ENCODE measurements at regions not wholly inside any gene's neighbourhood (a gene's known extent, or its start where the extent isn't known, plus 50 kb on each side); places are given as distances from the start of the nearest gene placed in this dataset.
"Not testable (repeated sequence)": the region's sequence is repeated elsewhere in the genome, so short reads cannot be mapped to it uniquely, and the experiment has no call there.

DNA sequence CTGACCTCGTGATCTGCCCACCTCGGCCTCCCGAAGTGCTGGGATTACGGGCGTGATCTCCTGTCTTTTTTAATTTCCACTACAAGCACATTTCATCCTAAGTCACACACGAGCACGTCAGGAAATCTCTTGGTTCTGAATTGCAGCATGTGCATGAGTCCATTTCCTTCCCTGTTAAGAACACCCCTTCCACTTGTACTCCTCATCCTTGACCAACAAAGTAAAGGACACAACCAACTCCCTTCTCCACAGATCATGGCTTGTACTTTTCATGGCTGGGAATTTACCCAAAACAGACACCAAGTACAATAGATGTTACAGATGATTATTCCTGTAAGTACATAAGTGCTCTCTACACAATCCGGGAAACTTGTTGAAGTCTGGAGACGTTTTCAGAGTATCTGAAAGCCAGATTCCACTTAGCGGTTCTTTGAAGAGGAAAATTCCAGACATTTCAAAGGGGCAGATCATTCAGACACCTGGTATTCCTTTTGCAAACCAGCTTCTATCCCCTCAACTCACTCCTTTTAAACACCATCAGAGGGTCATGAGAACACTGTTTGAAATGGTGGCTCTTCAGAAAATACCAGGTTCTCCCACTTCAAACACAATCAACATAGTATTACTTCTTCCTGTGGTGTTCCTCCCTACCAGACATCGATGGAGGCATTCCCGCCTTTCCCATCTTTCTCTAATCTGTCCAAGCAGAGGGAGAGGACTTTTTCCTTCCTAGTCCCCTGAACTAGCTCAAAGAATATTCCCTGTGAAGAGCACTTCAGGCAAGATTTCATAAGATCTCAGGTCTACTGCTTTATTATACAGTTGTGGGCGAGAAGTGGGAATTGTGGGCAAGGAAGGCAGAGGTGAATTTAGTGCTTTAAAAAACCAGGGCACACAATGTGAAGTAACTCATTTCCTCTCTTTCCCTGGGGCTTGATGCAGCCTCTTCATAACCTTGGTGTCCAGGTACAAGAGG is 80.1 kb upstream of the TSC22D2 start:
- DNase-seq = no peak

DNA sequence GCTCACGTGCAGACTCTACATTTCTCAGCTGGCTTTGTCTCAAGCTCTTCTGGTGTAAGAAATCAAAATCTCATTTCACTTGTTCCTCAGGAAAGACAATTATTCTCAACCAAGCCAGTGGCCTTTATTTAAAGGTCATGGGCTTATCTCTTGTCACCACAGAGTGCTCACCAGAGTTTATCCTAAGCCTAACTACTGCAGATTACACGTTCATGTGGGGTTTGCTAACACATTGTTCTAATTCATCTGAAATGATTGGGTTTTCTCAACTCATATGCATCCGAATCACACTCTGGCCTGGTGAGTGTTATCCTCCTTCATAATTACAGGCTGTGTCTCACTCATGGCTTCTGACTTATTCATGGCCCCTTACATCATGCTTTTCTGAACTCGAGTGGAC is 83.3 kb upstream of the TSC22D2 start:
- DNase-seq = no peak

DNA sequence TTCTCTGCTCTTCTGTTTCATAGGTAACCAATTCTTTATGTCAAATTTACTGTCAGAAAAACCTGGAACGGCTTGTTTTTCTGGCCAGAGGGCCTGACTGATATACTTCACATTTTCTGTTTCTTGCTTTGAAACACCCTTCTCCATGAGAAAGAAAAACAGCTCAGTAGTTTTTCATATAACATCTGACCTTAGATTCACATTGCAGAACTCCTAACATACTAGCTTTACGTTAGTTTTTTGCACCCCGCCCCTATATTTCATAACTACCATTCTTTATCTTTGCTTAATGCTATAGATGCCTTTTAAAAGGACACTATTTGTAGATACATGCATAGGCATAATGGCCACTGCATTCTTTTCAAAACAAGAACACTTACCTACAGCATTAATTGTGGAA is 83.9 kb upstream of the TSC22D2 start:
- DNase-seq = no peak

DNA sequence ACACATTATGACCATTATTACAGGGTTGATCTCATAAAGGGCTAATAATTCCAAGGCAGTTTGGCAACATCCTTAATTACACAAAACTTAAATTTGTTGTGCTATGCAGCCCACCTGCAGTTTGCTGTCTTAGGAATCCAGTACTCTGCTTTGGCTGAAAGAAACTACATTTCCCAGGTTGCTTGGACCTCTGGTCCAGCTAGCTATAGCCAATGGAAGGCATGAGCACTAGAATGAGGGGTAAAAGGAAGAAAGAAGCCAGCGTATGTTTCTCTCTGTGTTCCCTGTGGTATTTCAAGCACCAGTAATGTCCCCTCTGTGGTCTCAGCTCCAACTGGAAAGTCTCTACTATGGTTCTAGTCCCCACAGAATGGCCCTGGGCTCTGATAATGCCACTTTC is 84.3 kb upstream of the TSC22D2 start:
- DNase-seq = no peak

- DNase-seq = not testable (repeated sequence)
Observed at GRCh38 chr3:150323091-150323490, 85.0 kb upstream of the TSC22D2 start.

- not testable (repeated sequence) for DNase-seq
Observed at GRCh38 chr3:150320971-150321370, 87.1 kb upstream of the TSC22D2 start.

DNA sequence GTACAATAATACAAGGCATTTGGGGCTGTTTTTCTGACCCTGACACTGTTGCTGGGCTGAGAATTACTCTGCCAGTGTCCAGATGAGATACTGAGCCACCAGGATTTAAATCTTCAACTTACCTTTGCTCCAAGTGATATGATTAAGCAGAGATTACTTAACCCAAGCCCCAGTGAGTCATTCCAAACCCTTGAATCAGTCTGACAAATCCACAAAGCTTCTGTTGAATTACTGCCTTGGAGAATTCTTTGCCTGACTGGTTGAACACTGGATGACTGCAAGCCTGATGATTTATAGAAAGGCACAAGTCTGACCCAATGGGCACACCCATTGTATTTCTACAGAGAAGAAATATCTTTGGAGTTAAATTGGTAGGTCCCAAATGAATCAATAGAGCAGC is 88.2 kb upstream of the TSC22D2 start:
- no peak for DNase-seq

- DNase-seq = peak in 1 of 2 experiments; percentile 12
Observed at GRCh38 chr3:150317469-150317868, 90.6 kb upstream of the TSC22D2 start.

GRCh38 chr3:150315721-150316120 is 92.4 kb upstream of the TSC22D2 start:
- DNase-seq = no peak

DNA sequence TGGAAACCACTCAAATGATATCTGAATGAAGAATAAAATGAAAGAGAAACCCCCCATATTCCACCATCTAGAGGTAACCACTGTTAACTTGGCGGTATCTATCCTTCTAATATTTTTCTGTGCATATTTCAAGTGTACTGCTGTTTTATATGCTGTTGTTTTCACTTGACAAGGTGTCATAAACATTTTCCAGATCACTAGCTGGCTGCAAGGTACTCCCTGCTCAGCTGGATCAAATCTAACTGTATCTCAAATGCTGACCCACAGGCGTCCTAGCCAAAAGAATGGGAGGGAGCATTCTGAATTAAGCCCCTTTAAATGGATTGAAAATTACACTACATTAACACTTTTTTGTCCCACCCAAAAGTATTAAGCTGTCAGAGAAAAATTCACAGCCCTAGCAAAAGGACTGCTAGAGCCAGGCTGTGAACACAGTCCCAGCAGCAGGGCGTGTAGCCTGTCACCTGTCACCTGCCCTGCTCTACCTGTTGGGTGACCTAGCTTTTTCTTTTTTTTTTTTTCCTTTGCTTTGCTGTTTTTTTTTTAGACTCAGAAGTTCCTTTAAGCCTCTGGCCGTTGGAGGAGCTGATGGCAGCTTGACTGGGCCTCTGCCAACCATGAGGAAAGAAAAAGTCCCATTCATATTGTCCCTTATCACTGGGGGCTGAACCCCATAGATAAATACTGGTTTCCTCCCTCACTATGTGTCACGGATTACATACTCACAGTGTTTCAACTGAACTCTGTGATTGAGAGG is 93.7 kb upstream of the TSC22D2 start:
- DNase-seq = no peak

GRCh38 chr3:150312018-150312657 is 96.0 kb upstream of the TSC22D2 start:
- DNase-seq = peak in 1 of 2 experiments; percentile 9

- DNase-seq = no peak
Observed at GRCh38 chr3:150311156-150311555, 96.9 kb upstream of the TSC22D2 start.

GRCh38 chr3:150309557-150309956 is 98.5 kb upstream of the TSC22D2 start:
- DNase-seq = no peak

DNA sequence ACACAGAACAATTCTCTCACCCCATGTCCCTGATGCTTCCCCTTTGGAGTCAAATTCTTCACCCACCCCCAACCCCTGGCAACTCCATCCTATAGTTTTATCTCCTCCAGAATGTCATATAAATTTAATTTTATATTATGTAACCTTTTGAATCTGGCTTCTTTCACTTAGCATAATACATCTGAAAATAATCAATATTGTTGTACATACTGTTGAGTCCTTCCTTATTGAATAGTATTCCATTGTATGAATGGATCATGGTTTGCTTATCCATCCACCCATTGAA is 98.9 kb upstream of the TSC22D2 start:
- DNase-seq = no peak

- DNase-seq = no peak
Observed at GRCh38 chr3:150308481-150309256, 99.4 kb upstream of the TSC22D2 start.

DNA sequence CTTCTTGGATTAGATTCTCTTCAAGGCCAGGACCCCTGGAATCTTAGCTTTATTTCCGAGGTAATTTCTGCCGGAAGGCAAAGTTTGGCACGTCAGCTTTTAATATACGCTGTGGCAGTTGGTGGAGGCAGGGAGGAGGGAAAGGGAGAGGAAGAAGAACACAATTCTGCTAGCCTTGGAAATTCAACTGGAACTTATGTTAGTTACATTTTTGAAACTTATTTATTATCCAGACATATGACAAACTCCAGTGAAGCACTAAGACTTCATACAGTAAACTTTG is 100.1 kb upstream of the TSC22D2 start:
- no peak for DNase-seq

DNA sequence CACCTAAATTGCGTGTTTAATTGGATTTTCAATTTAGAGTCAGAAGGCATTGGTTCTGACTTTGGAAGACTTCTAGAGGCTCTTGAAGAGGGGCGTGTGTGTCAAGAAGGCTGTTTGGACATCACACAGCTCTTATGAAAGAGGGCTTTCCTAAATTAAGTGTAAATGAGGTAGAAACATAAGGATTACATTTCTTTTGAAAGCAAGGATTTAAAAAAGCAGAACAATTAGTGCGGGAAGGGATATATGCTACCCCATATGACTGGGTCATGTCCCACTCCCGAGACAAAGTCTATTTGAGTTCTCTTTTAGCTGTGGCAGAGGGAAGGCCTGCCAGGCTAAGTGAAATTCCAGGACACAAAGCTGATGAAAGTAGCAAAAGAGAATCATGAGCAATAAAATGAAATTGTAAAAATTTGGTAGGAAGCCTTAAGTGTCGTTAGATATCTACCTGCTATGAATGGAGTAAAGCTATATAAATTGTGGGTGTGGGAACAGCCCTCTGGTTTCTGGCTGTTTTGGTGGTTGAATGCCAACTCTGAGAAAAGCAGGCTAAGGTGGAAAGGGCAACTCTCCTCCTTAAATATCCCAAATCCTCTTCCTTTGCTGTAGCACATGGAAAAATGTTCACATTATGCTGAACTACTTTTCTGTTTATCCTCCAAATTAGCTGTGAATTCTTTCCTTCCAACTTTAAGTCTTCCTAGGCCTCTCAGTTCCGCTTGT is 100.6 kb upstream of the TSC22D2 start:
- DNase-seq = no peak

DNA sequence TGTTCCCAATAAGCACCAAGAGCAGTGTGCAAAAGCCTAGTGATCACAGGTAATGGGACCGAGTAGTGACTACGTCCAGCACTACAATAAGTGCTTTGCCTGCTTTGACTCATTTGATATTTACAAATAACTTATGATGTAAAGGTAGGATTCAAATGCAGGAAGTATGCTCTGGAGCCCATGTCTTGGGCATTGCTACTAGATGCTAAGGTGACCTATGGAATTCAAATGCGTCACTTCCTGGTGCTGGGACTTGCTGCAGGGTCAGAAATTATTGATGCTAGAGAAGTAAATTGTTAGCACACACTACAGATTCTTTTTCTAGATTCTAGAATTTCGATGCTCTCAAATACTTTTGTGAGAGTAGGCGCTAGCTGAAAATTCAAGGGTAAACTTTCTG is 101.2 kb upstream of the TSC22D2 start:
- no peak for DNase-seq

DNA sequence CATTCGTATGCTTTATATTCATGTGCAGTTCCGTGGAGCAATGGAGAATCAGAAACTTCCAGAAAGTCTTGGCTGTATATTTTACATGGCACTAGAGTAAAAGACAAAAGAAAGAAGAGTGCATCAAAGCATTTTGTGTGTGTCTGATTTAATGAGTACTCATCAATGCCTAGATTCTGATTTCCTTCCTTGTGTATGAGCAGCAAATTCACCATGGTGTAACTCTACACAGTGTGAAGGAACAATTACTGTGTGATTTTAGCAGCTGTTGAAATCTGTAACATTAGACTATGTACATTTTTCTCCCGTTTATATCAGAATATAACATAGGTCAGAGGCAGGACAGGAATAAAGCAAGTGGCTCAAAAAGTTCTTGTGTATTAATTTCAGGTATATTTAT is 102.0 kb upstream of the TSC22D2 start:
- DNase-seq = no peak

DNA sequence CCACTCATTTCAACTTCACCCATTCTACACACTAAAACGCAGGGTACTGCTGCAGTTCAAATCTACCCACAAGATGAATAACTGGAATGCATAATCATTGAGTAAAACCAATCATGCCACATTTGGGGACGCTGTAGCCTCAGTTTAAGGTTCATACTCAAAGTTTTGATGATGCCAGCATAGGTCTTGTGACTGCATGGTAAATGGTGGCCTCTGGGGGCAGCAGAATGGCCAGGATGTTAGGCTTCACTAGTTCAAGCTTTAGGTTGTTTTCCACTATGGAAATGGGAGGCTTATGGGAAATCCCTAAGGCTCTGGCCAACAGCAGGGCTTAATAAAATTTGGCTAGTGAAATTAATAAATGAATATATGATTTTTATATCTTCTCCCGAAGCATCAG is 104.3 kb upstream of the TSC22D2 start:
- no peak for DNase-seq

GRCh38 chr3:150302246-150302645 is 105.9 kb upstream of the TSC22D2 start:
- no peak for DNase-seq

DNA sequence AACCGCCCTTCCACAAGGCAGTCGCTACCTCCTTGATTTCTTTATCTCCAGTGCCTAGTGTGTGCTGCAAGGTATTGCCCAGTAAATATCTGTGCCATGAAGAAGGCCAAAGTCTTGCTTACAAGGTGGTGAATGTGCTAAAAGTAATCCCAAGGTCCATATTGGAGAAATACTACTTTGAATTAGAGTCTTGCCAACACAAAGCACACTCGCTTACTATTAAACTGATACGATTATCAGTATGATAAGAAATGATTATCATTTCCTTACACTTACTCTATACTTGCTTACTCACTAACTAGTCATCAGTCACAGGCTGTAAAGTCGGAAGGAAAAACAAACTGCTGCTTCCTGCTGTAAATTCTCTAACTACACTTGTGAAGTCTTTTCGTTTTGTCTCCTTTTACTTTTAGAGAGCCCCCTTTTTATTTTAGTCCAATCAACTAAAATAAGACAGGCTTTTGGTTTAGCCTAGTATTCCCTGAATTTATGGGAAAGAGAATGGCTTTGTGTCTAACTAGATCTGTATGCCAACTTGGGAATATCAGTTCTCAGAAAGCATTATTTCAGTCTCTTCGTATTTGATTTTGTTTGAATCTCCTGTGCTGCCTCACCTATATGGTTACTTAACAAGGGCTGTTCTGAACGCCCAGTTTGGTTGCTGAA is 107.1 kb upstream of the TSC22D2 start:
- DNase-seq = no peak

Data from SHP77 (cell line).